CD14-positive monocyte (primary cell): ENCODE measurements at regions not wholly inside any gene's neighbourhood (a gene's known extent, or its start where the extent isn't known, plus 50 kb on each side); places are given as distances from the start of the nearest gene placed in this dataset.
"Not testable (repeated sequence)": the region's sequence is repeated elsewhere in the genome, so short reads cannot be mapped to it uniquely, and the experiment has no call there.

Source experiments
- DNase-seq, 3 donors: peaks; one replicate each; pipeline ENCODE4 v3.0.0-alpha.2; 2011 to 2022
- H2AFZ ChIP-seq: 2 replicates; pipeline ENCODE4 v1.6.0; 2012; ENCODE audit warnings: mild to moderate bottlenecking, low read depth, low read length, inconsistent platforms; ENCODE audit not compliant: insufficient read depth, poor library complexity, severe bottlenecking
- H3K27ac ChIP-seq, 2 donors: 1 replicate in 1 of 2; 2 replicates in 1 of 2; pipeline ENCODE4 v1.5.1; 2012 to 2013; ENCODE audit warnings: low read length in 2 of 2, control low read depth in 1 of 2, inconsistent platforms in 1 of 2, low read depth in 1 of 2, mild to moderate bottlenecking in 1 of 2
- H3K27me3 ChIP-seq, 2 donors: one replicate each; pipeline versions ENCODE4 v1.6.0 to v1.6.1; 2011 to 2013; ENCODE audit warnings: low read length in 2 of 2; ENCODE audit not compliant: control insufficient read depth in 2 of 2, insufficient read depth in 2 of 2
- H3K36me3 ChIP-seq, 2 donors: replicated peaks in 1 of 2; 1 replicate in 1 of 2; 2 replicates in 1 of 2; pipeline versions ENCODE4 v1.5.1 to v1.6.1; 2012 to 2013; ENCODE audit warnings: low read length in 2 of 2, control low read depth in 1 of 2, inconsistent platforms in 1 of 2, mild to moderate bottlenecking in 1 of 2; ENCODE audit not compliant: insufficient read depth in 2 of 2, control insufficient read depth in 1 of 2
- H3K4me1 ChIP-seq, 2 donors: 1 replicate in 1 of 2; 2 replicates in 1 of 2; pipeline versions ENCODE4 v1.5.1 to v1.6.1; 2012 to 2013; ENCODE audit warnings: low read length in 2 of 2, control low read depth in 1 of 2, inconsistent platforms in 1 of 2, mild to moderate bottlenecking in 1 of 2, moderate library complexity in 1 of 2; ENCODE audit not compliant: insufficient read depth in 2 of 2, control insufficient read depth in 1 of 2
- H3K4me2 ChIP-seq: replicated peaks from 2 replicates; pipeline ENCODE3; 2012; ENCODE audit warnings: low read length, moderate library complexity, mild to moderate bottlenecking; ENCODE audit not compliant: poor library complexity, severe bottlenecking; ENCODE audit errors: extremely low read depth
- H3K4me3 ChIP-seq, 3 experiments: fragments of 200-600 bp in 1 of 3; sonication (generic) in 1 of 3; replicated peaks in 1 of 3; 1 replicate in 2 of 3; 2 replicates in 1 of 3; pipeline ENCODE4 v1.5.1; 2011 to 2013; ENCODE audit warnings: low read length in 3 of 3, mild to moderate bottlenecking in 3 of 3, control low read depth in 2 of 3, low read depth in 2 of 3, inconsistent platforms in 1 of 3, moderate library complexity in 1 of 3
- H3K79me2 ChIP-seq: 2 replicates; pipeline ENCODE4 v1.6.0; 2012; ENCODE audit warnings: mild to moderate bottlenecking, control low read depth, inconsistent platforms, low read length, moderate library complexity; ENCODE audit not compliant: insufficient read depth
- H3K9ac ChIP-seq: 2 replicates; pipeline ENCODE4 v1.6.0; 2017; ENCODE audit warnings: low read length, mild to moderate bottlenecking; ENCODE audit not compliant: insufficient read depth, poor library complexity, severe bottlenecking
- H3K9me3 ChIP-seq, 2 donors: replicated peaks in 1 of 2; 1 replicate in 1 of 2; 2 replicates in 1 of 2; pipeline versions ENCODE4 v1.5.1 to v1.6.1; 2012 to 2013; ENCODE audit warnings: low read length in 2 of 2, control low read depth in 1 of 2; ENCODE audit not compliant: control insufficient read depth in 1 of 2, insufficient read depth in 1 of 2
- H4K20me1 ChIP-seq: 2 replicates; pipeline ENCODE4 v1.6.0; 2012; ENCODE audit warnings: mild to moderate bottlenecking, low read length, control low read depth, moderate library complexity; ENCODE audit not compliant: insufficient read depth
- H3K27ac Mint-ChIP-seq, 7 donors: one replicate each; pipeline ENCODE4 v1.8.0; 2020; ENCODE audit warnings: mild to moderate bottlenecking in 7 of 7, mixed read lengths in 7 of 7, moderate library complexity in 6 of 7, inconsistent platforms in 2 of 7
- H3K27me3 Mint-ChIP-seq, 3 donors: one replicate each; pipeline ENCODE4 v1.8.0; 2021 to 2022; ENCODE audit warnings: low read depth in 3 of 3, mild to moderate bottlenecking in 3 of 3, mixed read lengths in 3 of 3, moderate library complexity in 3 of 3, inconsistent platforms in 1 of 3
- H3K36me3 Mint-ChIP-seq, 2 donors: one replicate each; pipeline ENCODE4 v1.8.0; 2020; ENCODE audit warnings: mixed read lengths in 2 of 2, inconsistent platforms in 1 of 2, mild to moderate bottlenecking in 1 of 2
- H3K4me1 Mint-ChIP-seq: one replicate; pipeline ENCODE4 v1.8.0; 2020; ENCODE audit warnings: mild to moderate bottlenecking, mixed read lengths
- H3K4me3 Mint-ChIP-seq, 2 donors: one replicate each; pipeline ENCODE4 v1.8.0; 2020; ENCODE audit warnings: mild to moderate bottlenecking in 2 of 2, mixed read lengths in 2 of 2, moderate library complexity in 1 of 2
- H3K9me3 Mint-ChIP-seq, 7 donors: one replicate each; pipeline ENCODE4 v1.8.0; 2020 to 2022; ENCODE audit warnings: mixed read lengths in 7 of 7, mild to moderate bottlenecking in 6 of 7, moderate library complexity in 6 of 7, inconsistent platforms in 2 of 7
- WGBS: methylation state at CpG from one replicate; pipeline ENCODE4 v1.1.5; 2013; ENCODE audit warnings: missing lambda C conversion rate; ENCODE audit not compliant: insufficient coverage; 5-methylcytosine and 5-hydroxymethylcytosine counted together
- intact Hi-C, 2 donors: fragments of 100-400 bp; cut with micrococcal nuclease; formaldehyde crosslinking; loops; one replicate each; pipeline versions ENCODE4 v1.15.0 to v1.15.1; 2023
- TF ChIP-seq, protein P1 (sequence below): fragments of 200-600 bp; IDR thresholded peaks from one replicate; pipeline ENCODE4 v1.8.0; 2022; ENCODE audit warnings: antibody characterized with exemption, mild to moderate bottlenecking

- H3K36me3 Mint-ChIP-seq: no peaks in the 10 kb centered on the region
- WGBS: 90% methylated on average over 8 of the region's 14 CpGs
- H3K27me3 ChIP-seq: no peaks in the 10 kb centered on the region
- DNase-seq: no peak
- H3K27me3 Mint-ChIP-seq: peaks cover 0 to 4% (median 1%) of the 10 kb centered on the region in 3 donors
- no peaks in the 10 kb centered on the region for H3K79me2 ChIP-seq
- H3K4me3 Mint-ChIP-seq: no peak overlapping the region
- intact Hi-C loops: no loop called here
- H3K9me3 Mint-ChIP-seq: peaks cover 15 to 41% (median 18%) of the 10 kb centered on the region in 7 donors
- no peaks in the 10 kb centered on the region for H3K36me3 ChIP-seq
- H3K4me2 ChIP-seq: no peak overlapping the region
- H3K27ac ChIP-seq: no peak overlapping the region
- H3K4me1 ChIP-seq: no peaks in the 10 kb centered on the region
- H3K27ac Mint-ChIP-seq: no peak overlapping the region
- H4K20me1 ChIP-seq: no peaks in the 10 kb centered on the region
- TF ChIP-seq, protein P1, sequence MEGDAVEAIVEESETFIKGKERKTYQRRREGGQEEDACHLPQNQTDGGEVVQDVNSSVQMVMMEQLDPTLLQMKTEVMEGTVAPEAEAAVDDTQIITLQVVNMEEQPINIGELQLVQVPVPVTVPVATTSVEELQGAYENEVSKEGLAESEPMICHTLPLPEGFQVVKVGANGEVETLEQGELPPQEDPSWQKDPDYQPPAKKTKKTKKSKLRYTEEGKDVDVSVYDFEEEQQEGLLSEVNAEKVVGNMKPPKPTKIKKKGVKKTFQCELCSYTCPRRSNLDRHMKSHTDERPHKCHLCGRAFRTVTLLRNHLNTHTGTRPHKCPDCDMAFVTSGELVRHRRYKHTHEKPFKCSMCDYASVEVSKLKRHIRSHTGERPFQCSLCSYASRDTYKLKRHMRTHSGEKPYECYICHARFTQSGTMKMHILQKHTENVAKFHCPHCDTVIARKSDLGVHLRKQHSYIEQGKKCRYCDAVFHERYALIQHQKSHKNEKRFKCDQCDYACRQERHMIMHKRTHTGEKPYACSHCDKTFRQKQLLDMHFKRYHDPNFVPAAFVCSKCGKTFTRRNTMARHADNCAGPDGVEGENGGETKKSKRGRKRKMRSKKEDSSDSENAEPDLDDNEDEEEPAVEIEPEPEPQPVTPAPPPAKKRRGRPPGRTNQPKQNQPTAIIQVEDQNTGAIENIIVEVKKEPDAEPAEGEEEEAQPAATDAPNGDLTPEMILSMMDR: no peak
- no peak overlapping the region for H3K4me3 ChIP-seq
- H3K4me1 Mint-ChIP-seq: no peaks in the 10 kb centered on the region
- H2AFZ ChIP-seq: no peak overlapping the region
- H3K9ac ChIP-seq: no peak overlapping the region
- H3K9me3 ChIP-seq: peaks cover 20 to 28% of the 10 kb centered on the region in 2 donors
These were observed 284.8 kb upstream of the WSB1 start for GRCh38 chr17:27009087-27009486.

DNA sequence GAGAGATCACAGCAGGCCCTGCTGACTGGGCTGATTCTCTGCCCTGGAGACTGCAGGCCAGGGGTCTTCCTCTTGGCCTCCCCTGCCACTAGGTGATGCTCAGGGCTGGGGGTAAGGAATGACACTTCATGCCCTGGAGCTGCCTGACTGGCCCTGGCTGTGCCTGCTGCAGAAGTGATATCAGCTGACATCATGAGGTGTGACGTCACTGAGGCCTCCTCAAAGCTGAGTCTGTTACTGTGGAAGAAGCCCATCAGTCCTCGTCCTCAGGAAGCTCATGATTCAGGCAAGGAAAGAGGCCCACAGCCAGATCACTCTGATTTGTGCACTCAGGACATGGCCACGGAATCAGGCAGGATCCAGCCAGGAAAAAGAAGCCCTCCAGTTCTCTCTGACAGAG lies 283.8 kb upstream of the WSB1 start:
- H3K79me2 ChIP-seq, H3K36me3 ChIP-seq, H4K20me1 ChIP-seq, H3K4me1 Mint-ChIP-seq, H3K27ac Mint-ChIP-seq, H3K4me3 Mint-ChIP-seq, intact Hi-C loops, H3K27me3 Mint-ChIP-seq, DNase-seq, H3K27me3 ChIP-seq, H3K27ac ChIP-seq, H3K4me2 ChIP-seq, H3K4me1 ChIP-seq, H3K9ac ChIP-seq, H3K4me3 ChIP-seq, H2AFZ ChIP-seq, H3K36me3 Mint-ChIP-seq: not testable (repeated sequence)
- WGBS: 60% methylated on average over 2 of the region's 3 CpGs
- peaks cover 20 to 28% of the 10 kb centered on the region in 2 donors for H3K9me3 ChIP-seq
- peaks cover 15 to 38% (median 18%) of the 10 kb centered on the region in 7 donors for H3K9me3 Mint-ChIP-seq

DNA sequence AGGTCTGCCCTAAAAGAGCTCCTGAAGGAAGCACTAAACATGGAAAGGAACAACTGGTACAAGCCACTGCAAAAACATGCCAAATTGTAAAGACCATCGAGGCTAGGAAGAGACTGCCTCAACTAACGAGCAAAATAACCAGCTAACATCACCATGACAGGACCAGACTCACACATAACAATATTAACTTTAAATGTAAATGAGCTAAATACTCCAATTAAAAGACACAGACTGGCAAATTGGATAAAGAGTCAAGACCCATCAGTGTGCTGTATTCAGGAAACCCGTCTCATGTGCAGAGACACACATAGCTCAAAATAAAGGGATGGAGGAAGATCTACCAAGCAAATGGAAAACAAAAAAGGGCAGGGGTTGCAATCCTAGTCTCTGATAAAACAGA lies 263.4 kb upstream of the WSB1 start:
- WGBS: no CpG with 5 or more reads among the region's 3 CpGs

More for the DNA sequence above, 263.4 kb upstream of the WSB1 start:
- H3K27ac Mint-ChIP-seq, H3K36me3 Mint-ChIP-seq, intact Hi-C loops, H3K4me3 Mint-ChIP-seq, H3K4me1 Mint-ChIP-seq, H4K20me1 ChIP-seq, H3K36me3 ChIP-seq, H3K4me2 ChIP-seq, H2AFZ ChIP-seq, H3K27me3 ChIP-seq, H3K79me2 ChIP-seq, DNase-seq, H3K9ac ChIP-seq, H3K27ac ChIP-seq, H3K4me3 ChIP-seq, H3K27me3 Mint-ChIP-seq, H3K4me1 ChIP-seq: not testable (repeated sequence)
- peaks cover 15 to 38% (median 25%) of the 10 kb centered on the region in 7 donors for H3K9me3 Mint-ChIP-seq
- peaks cover 6 to 21% of the 10 kb centered on the region in 2 donors for H3K9me3 ChIP-seq
